GM13977 (cell line): ENCODE measurements at regions not wholly inside any gene's neighbourhood (a gene's known extent, or its start where the extent isn't known, plus 50 kb on each side); places are given as distances from the start of the nearest gene placed in this dataset.

Source experiments
- DNase-seq: peaks from one replicate; pipeline ENCODE4 v3.0.0; 2012; ENCODE audit warnings: low spot score
- CTCF ChIP-seq: IDR thresholded peaks from 2 replicates; pipeline ENCODE4 v1.5.1; 2012; ENCODE audit warnings: mild to moderate bottlenecking, control low read depth; ENCODE audit not compliant: insufficient read depth; ENCODE audit errors: extremely low read depth, missing control alignments
- in situ Hi-C: fragments of 300-500 bp; cut with MboI; formaldehyde crosslinking; loops from one replicate; pipeline ENCODE4 v1.12.0; 2022; ENCODE audit warnings: low sequenced_read_pairs, low pct_unique_long_range_greater_than_20kb, mixed read lengths, inconsistent platforms; ENCODE audit not compliant: unreplicated experiment

- no peak for DNase-seq
- TF ChIP-seq CTCF, result no peak
- in situ Hi-C loops, result no loop called here
These were observed 157.5 kb upstream of the SOX9 start for GRCh38 chr17:71963351-71963750.

GRCh38 chr17:71963791-71964190 is 157.0 kb upstream of the SOX9 start:
- TF ChIP-seq CTCF, result no peak
- DNase-seq, result no peak
- in situ Hi-C loops, result no loop called here

- in situ Hi-C loops, result no loop called here
These were observed 156.3 kb upstream of the SOX9 start for GRCh38 chr17:71964559-71964958.

GRCh38 chr17:71966055-71966454 is 154.8 kb upstream of the SOX9 start:
- DNase-seq, result no peak
- in situ Hi-C loops, result no loop called here
- TF ChIP-seq CTCF, result no peak

More at GRCh38 chr17:71964559-71964958, 156.3 kb upstream of the SOX9 start:
- no peak for TF ChIP-seq CTCF
- DNase-seq, result no peak

- no peak for TF ChIP-seq CTCF
- in situ Hi-C loops, result no loop called here
- no peak for DNase-seq
These were observed 154.1 kb upstream of the SOX9 start for GRCh38 chr17:71966459-71967313.

GRCh38 chr17:71969500-71969899 is 151.3 kb upstream of the SOX9 start:
- no peak for TF ChIP-seq CTCF
- no peak for DNase-seq
- in situ Hi-C loops, result no loop called here
